ENCODE measurements at regions not wholly inside any gene's neighbourhood (a gene's known extent, or its start where the extent isn't known, plus 50 kb on each side); places are given as distances from the start of the nearest gene placed in this dataset.

DNA sequence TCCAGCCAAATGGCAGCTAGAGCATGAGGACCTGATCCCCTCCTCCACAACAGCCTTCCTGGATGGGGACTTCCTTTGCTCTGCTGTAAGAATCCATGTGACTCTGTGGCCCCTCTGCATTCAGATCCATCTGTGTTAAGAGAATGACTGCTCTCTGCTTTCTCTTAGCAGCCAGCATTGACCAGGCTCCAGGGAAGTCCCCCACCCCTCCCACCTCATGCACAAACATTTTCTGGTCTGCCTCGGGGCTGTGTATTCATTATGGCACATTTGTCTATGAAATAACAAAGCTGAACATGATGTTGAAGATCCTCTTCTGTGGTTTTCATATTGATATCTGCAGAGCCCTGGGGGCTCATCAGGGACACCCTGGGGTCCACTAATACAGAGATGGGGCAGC, 201.7 kb downstream of the NUAK1 start:
- DNase-seq: no peak

DNA sequence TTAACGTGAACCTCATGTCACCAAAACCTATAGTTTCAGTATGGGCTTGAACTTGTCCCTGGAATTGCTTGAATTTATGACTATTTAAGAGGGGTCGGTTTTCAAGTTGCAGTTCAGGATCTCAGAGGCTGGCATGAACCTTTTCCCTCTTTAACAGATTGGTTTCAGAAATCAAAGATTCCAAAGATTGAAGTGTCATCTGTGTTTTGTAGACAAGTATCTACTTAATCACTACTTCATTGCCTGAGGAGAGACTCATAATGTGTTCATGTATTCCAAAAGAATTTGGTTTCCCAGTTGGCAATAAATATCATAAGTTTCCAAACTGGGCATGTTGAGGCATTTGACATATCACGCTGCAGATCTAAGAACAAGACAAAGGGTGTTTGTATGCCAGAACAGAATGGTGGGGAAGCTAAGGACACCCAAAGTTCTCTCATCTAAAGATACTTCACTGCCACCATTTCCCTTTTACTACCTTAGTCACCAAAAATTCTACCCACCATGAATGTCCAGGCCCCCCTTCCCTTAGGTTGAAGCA, 199.5 kb downstream of the NUAK1 start:
- DNase-seq: no peak

DNA sequence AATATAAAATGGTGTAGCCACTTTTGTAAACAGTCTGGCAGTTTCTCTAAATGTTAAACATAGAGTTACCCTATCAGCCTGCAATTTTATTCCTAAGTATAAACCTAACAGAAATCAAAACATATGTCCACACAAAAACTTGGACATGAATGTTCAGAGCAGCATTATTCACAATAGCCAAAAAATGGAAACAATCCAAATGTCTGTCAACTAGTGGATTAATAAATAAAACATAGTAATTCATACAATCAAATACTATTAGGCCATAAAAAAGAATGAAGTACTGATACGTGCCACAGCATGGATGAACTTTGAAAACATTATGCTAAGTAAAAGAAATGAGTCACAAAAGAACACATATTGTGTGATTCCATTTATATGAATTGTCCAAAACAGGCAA, 196.5 kb downstream of the NUAK1 start:
- no peak for DNase-seq

DNA sequence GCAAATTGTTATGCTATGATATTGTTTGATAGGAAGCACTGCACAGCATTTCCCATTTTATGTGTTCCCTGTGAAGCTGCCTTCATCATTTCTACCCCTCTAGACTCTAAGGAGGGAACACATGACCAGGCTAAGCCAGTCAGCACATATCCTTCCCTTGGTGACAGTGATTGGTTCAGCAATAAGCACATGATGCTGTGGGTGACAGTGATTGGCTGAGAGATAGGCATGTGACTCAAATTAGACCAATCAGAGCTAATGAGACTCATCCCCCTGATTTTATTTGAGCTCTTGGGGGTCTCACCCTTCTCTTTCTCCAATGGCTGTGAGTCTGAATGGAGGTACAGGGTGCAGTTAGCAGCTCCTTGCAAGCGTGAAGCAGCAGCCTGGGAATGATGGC, 195.2 kb downstream of the NUAK1 start:
- DNase-seq: no peak

DNA sequence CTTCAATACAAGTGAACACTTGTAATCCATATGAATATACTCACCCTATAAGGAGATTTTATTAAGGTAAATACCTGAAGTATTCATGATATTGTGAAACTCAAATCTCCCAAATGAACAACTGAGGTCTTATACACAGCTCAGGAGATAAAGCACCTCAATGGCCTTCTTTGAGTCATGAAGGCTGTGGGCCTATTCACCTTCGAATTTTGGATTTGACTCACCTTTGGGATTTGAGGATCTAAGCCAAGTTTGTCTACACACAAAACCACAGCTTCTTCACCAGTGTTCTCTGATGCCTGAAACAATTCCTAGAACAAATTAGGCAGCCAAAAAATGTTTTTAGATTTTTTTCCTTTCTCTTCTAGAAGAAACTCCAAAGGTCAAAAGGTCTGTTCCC, 194.1 kb downstream of the NUAK1 start:
- DNase-seq: no peak

DNA sequence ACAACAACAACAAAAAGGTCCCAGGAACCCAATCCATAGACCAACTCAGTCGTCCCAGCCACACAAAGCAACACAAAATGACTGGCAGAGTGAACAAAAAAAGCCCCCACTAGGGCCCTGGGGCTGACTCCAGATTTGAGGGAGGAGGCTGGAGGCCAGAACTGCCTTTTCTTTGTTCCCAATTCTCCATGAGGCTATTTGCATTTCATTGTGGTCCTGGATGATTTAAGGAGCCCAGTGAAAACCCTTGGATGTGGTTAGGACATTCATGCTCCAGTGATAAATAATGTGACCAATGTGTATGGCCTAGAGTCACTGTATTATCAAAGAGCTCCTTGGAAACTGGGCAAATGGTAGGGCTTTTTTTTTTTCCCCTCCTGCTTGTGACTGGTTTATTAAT, 192.9 kb downstream of the NUAK1 start:
- no peak for DNase-seq

DNA sequence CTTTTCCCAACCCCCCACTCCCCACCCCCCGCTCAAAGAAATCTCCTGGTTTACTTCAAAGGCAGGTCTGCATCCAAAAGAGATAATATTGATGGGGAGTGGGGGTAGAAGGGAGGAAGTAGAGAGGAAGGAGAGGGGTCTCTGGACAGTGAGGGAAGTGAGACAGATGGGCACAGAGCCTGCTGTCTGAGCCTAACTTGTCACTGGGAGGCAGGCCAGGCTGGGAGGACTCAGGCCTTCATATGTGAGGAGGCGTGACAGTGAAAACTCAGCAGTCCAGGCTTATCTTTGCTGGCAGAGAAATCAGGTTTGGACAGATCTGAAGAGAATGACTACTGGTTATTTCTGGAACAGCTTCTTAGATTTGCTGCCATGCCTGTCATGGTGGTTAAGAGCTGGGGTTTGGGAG, 192.3 kb downstream of the NUAK1 start:
- no peak for DNase-seq

DNA sequence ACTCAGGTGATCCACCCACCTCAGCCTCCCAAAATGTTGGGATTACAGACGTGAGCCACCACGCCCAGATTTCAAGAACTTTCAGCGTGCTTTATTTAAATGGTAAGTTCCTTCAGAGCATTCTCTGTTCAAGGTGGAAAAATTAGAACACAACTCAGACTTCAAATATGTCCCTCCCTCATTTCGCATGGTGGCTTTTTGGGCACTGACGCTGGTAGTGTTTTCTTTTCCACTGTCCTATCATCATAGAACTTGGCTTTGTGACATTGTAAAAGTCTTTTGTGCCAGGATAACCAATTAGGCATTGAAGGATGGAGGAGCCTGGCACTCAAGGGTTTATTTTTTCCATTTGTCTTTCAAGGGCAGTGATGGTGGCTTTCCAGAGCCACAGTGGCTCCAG, 190.8 kb downstream of the NUAK1 start:
- DNase-seq: no peak

DNA sequence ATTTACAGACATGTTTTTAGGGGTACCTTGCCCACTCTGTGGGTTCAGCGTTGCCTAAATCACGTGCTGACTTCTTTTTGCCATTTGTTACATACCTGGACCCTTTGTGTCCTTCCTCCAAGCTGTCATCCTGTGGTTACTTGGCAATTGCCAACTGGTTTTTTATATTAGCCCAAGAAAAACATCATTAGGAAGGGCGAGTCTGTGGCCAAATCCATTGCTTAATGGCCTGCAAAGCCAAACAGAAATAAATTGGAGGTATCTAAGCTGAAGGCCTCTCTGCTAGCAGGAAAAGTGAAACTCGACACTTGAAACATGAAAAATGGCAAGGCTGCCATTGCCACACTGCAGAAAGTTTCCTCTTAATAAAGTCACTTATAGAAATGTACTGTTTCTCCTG, 190.4 kb downstream of the NUAK1 start:
- no peak for DNase-seq

DNA sequence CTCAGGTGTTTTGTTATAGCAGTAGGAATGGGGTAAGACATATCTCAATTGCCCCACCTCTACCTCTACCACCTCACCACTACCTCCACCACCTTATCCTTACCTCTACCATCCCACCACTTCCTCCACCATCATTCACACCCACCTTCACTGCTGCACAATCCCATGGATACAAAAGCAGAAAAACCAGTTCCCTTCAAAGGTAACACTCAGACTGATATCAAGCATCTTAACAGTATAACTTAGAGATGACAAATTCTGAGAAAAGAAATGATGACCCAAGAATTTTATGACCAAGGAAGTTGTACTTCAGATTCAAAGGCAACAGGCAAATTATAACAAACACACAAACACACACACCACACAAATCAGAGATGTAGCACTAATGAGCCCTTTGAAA, 189.4 kb downstream of the NUAK1 start:
- no peak for DNase-seq

DNA sequence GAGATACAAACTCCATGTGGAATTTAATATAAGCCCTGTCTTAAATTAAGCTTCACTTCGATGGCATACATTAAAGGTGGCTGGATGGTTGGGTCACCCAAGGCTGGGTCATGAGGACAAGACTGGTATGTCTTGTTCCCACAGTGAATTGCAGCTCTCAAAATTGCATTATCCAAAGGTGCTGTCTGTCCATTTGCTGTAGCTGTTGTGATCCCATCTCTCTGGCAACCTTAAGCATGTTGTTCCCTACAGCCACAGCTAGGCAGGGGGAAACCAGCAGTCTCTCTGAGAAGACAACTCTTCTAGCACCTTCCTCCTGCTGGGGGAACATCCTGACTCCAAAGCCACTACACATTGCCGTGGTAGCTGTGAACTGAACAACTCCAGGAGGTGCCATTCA, 187.0 kb downstream of the NUAK1 start:
- no peak for DNase-seq

DNA sequence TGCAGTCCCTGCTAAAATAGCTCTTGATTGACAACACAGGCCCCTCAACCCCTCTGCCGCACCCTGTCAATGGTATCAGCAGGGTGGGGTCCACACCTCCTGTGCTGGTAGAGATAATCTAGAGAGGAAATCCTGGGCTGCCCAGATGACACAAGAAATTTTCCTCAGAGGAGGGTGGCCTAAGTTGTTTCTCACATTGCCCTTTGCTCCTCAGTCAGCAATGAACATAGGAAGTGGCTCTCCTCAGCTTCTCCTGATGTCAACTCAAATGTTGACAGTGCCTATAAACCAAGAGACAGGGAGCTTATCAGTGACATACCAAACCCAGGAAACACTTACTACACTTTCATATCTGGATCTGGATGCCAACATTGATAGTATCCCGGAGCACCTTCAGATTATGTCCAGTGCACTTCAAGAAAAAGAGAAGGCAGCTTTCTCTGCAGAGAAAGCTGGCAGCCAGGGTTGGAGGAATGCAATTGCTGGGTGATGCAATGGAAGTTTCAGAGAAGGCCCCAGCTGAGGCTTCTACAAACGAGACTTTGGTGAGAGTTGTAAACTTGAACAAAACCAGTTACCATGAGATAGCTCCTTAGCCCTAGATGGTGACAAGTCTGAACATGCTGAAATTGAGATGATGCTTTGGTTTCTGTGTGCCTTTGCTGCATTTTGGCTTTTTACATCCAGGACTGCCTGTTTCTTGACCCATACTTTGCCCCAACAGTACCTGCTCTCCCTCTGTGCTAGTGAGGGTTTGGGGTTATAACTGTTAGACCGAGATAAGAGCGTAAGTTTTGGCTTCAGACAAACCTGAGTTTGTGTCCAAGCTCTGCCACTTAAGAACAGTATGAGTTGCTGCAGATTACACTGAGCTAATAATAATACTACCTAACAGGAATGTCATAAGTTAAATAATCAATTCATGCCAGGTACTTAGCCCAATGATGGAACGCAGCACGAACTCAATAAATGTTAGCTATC, 183.5 kb downstream of the NUAK1 start:
- no peak for DNase-seq

DNA sequence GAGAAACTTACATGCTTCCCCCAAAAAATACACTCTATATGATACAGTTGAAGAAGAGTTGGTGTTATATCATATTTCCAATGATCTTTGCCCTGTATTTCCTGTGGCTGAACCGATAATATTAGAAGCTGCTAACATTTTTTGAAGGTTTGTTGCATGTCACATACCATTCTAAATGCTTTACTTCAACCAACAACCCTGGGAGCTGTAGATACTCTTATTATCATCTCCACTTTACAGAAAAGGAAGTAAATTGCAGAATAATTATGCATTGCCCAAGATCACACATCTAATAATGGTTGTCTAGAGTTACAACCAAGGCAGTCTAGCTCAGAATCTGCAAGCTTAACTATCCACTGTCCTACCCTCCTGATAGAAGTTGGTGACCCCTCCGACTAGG, 182.8 kb downstream of the NUAK1 start:
- DNase-seq: no peak

DNA sequence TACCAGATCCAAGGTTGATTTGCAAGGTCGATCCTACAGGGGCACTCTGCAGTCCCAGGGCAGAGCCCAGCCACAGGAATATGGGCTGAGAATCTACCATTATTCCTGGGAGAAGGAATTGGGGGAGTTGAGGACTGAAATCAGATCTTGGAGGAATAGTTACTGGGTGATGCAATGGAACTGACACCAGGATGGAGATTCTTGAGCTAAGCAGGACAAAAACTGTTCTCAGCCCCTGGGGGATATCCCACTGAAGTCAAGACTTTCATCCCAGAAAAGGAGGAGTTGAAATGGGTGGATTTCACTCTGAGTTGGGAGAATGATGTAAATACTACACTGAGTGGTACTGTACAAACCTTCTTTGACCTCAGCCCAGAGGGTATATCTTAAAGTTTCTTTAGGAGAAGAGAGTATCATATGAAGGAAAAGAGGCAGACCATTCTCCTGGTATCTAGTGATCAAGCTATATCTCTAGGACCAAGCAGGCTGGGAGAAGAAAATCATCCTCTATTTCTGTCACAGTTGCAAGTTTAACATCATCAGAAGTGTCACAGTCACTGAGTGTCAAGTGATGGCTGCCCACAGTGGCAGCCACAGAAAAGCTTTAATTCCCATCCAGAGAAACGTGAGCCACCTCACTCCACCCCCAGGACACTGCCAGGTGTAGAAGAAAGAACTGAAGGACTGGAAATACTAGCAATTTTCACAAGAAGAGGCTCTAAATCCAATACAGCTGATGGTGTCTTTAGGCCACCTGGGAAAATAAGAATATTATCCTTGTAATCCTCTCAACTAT, 181.9 kb downstream of the NUAK1 start:
- DNase-seq: no peak

DNA sequence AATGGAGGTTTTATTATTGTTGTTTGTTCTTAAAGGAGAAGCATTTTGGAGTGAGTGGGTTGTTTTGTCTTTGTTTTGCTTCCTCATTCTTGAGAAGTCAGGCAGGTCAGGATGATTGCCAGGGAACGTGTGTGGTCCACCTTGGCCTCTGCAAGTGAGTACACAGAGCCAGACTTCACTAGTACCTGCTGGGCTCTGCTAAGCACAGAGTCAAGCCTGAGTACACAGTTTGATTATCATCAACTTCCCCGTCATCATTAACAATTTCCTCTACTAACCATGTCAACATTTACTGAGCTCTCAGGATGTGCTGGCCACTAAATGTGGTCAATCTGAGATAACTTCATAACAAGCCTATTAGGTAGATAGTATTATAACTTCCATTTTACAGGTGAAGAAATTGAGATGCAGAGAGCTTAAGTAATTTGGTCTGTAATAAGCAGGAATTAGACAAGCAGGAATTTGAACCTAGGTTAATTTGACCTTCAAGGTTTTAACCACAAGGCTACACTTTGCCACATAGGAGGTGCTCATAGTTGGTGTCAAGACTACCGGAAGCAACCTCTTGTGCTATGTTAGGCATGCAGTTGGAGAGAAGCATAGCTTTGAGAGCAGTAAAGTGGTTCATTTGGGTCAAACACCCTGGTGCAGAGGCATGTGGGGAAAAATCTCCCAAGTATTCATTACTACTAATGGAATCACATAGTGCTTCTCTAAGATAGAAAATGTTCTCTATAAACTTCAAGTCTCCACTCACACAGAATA, 178.3 kb downstream of the NUAK1 start:
- no peak for DNase-seq

DNA sequence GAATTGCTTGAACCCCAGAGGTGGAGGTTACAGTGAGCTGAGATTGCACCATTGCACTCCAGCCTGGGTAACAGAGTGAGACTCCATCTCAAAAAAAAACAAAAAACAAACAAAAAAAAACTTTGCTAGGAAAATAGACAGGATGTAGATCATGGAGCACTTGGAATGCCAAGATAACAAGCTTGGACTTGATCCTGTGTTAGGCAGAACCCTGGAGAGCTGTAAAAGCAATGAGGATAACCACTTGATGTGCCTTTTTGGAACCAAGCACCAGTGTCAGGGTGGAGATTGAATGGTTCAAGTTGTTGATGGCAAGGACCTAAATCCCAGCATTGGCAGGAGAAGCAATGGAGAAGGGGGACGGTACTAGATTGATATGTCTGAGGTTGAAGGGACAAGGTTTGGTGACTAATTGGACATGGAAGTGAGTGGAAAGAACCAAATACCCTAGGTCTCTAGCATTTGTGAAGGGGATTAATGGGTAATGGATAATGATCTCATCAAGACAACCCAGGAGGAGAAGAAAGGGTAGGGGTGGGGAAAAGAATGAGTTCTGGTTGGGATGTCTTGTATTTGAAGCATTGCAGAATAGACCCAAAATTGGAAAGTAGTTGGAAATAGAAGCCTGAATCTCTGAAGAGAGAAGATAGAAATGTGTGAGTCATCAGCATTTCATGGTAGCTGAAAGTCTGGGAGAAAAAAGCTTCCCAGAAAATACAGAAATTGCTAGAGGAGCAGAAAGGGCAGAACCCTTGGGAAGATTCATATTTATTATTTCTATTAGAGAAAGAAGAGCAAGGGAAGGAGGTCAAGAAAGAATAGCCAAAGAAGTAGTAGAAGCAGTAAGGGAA, 176.7 kb downstream of the NUAK1 start:
- DNase-seq: no peak

DNA sequence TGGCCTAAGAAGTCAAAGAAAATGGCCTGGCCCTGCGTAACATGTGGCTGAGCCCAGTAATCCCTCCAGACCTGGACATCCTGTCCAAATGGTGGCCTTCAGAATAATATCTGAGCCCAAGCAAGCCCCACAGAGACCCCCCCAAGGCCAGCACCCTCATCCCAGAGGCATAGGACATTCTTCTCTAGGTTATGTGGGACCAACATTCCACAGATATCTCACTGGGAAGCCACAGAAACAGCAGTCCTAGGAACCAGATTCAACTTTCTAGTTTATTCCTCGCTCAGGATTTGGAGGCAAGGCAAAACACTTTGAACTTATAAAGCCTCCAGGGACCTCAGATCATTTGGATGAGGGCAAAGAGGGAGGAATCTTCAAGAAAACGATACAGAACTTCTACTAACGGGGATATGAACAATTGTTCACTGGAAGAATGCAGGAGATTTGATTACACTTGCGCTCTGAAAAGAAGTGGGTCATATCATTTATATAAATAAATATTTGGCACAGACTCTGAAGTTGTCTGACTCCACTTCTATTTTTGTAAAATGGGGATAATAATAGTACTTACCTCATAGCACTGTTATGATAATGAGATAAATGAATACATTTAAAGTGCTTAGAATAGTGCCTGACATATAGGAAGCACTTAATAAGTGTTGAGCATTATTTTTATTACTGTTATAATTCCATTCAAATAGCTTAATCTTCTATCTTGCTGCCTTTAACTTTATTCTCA, 171.5 kb downstream of the NUAK1 start:
- DNase-seq: no peak

DNA sequence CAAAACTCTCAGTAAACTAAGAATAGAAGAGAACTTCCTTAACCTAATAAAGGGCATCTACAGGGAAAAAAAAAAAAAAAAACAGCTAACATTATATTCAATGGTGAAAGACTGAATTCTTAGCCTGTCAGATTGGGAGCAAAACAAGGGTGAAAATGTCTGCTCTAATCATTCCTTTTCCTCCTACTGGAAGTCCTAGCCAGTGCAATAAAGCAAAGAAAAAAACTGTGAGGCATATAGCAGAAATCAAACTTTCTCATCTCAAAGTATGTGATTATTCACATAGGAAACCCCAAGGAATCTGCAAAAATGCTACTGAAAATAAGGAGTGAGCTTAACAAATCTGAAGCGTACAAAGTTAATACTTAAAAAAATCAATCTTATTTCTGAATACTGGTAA, 170.7 kb downstream of the NUAK1 start:
- DNase-seq: no peak

DNA sequence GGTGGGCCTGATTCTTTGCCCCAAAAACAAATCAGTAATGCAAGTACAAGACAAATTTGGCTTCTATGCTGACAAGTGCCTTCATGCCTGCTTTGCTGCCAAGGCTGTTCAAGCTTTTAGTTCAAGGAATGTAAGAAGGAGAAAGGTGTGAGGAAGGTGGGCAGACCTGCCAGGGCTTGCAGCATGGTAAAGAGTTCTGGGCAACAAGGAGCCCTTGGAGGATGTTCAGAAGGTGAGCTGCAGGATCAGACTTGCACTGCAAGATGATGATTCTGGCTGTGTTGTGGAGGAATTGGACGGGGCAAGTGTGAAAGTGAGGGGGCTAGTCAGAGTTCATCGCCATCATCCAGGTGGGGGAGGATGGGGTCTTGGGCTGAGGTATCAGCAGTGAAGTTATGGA, 167.9 kb downstream of the NUAK1 start:
- DNase-seq: no peak

DNA sequence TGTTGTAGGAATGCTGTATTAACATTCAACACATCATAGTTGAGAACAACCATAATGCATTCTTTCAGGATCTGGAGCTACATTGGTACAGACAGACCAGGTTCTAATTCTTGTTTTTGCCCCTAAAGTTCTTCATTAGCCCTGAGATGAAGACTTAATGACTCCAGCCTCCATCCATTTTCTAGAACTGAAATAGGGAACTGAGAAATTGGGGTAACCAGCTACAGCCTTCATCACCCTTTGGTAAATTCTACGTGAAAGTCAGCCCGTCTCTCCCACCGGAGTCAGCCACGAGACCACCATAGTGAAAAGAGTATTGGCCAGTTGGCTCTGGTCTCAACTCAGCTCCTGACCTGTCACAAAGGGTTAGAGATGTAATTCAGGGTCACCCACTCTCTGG, 164.0 kb downstream of the NUAK1 start:
- DNase-seq: no peak

DNA sequence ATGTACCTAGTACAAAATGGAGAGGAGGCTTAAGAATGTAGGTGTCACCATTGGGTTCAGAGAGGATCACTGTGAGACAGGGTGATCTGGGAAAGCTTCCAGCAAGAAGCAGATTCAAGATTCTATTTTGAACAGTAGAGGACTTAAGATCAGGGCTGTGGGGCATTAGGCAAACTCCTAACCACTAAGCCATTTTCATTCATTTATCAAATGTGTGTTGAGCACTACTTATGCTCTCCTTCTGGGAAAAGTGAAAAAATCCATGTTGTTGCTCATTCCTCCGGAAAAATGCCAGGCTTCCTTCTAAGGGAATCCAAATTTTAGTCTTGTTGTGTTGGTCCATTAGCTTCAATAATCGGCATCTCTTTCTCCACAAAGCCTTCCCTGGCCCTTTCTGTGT, 163.4 kb downstream of the NUAK1 start:
- DNase-seq: no peak
